GM12891 (cell line): ENCODE measurements at regions not wholly inside any gene's neighbourhood (a gene's known extent, or its start where the extent isn't known, plus 50 kb on each side); places are given as distances from the start of the nearest gene placed in this dataset.

ENCODE experiments used
- DNase-seq: peaks from one replicate; pipeline ENCODE4 v3.0.0; 2011; ENCODE audit warnings: low spot score; ENCODE audit not compliant: insufficient read length
- FAIRE-seq: peaks from 2 replicates; lab custom pipeline; 2011; peaks lifted over from hg19 to GRCh38; lab: Jason Lieb, UNC
- PAX5 ChIP-seq: IDR thresholded peaks from 2 replicates; pipeline ENCODE4 v1.6.1; 2011; ENCODE audit warnings: low read length, moderate library complexity, mild to moderate bottlenecking; ENCODE audit not compliant: insufficient read depth, severe bottlenecking
- POLR2A ChIP-seq: IDR thresholded peaks from 2 replicates; pipeline ENCODE4 v1.6.1; 2011; ENCODE audit warnings: low read depth, low read length, control low read depth
- POLR2AphosphoS5 ChIP-seq: IDR thresholded peaks from 2 replicates; pipeline ENCODE4 v1.6.1; 2011; ENCODE audit warnings: low read depth, low read length, control low read depth
- POU2F2 ChIP-seq: IDR thresholded peaks from 2 replicates; pipeline ENCODE4 v1.6.1; 2011; ENCODE audit warnings: low read depth, mild to moderate bottlenecking, control low read depth, low read length, moderate library complexity
- SPI1 ChIP-seq: IDR thresholded peaks from 2 replicates; pipeline ENCODE4 v1.6.1; 2011; ENCODE audit warnings: low read depth, low read length, control low read depth
- TAF1 ChIP-seq: IDR thresholded peaks from 2 replicates; pipeline ENCODE4 v1.6.1; 2011; ENCODE audit warnings: low read depth, low read length, control low read depth

GRCh38 chr13:40316301-40316700 lies 350.1 kb downstream of the FOXO1 start:
- FAIRE-seq (no peak), DNase-seq (no peak)
- no peak for TF ChIP-seq POLR2AphosphoS5
- no peak for TF ChIP-seq TAF1
- TF ChIP-seq PAX5, result no peak
- no peak for TF ChIP-seq SPI1
- no peak for TF ChIP-seq POU2F2
- TF ChIP-seq POLR2A, result no peak

- FAIRE-seq (peak; percentile 26), DNase-seq (no peak)
- TF ChIP-seq SPI1 (no peak), POU2F2 (peak; percentile 98), TAF1 (no peak), POLR2AphosphoS5 (no peak), PAX5 (no peak), POLR2A (no peak)
These were observed 348.5 kb downstream of the FOXO1 start for GRCh38 chr13:40317980-40318327.

- FAIRE-seq (no peak), DNase-seq (no peak)
- TF ChIP-seq POLR2AphosphoS5 (no peak), POLR2A (no peak), PAX5 (no peak), POU2F2 (no peak), SPI1 (no peak), TAF1 (no peak)
These were observed 348.1 kb downstream of the FOXO1 start for GRCh38 chr13:40318366-40318765.

GRCh38 chr13:40319699-40320579 lies 346.5 kb downstream of the FOXO1 start:
- no peak for TF ChIP-seq POLR2A
- no peak for TF ChIP-seq TAF1
- no peak for TF ChIP-seq POLR2AphosphoS5
- peak; percentile 77 for TF ChIP-seq SPI1
- FAIRE-seq (no peak), DNase-seq (no peak)

GRCh38 chr13:40328091-40328490 lies 338.4 kb downstream of the FOXO1 start:
- no peak for TF ChIP-seq POLR2AphosphoS5
- no peak for TF ChIP-seq POLR2A
- no peak for TF ChIP-seq PAX5
- TF ChIP-seq POU2F2, result no peak
- TF ChIP-seq TAF1, result no peak
- TF ChIP-seq SPI1, result no peak
- DNase-seq (no peak), FAIRE-seq (no peak)

- DNase-seq (no peak), FAIRE-seq (no peak)
- TF ChIP-seq SPI1 (peak; percentile 52; the same call in 1 of the 2 replicates), TAF1 (no peak)
These were observed 336.5 kb downstream of the FOXO1 start for GRCh38 chr13:40329781-40330485.

- DNase-seq, result no peak
- FAIRE-seq, result no peak
- TF ChIP-seq POLR2AphosphoS5, result no peak
- TF ChIP-seq POU2F2, result no peak
- no peak for TF ChIP-seq PAX5
- no peak for TF ChIP-seq POLR2A
- TF ChIP-seq TAF1, result no peak
- no peak for TF ChIP-seq SPI1
These were observed 335.5 kb downstream of the FOXO1 start for GRCh38 chr13:40330950-40331349.

GRCh38 chr13:40331802-40332201 lies 334.6 kb downstream of the FOXO1 start:
- DNase-seq (no peak), FAIRE-seq (no peak)
- no peak for TF ChIP-seq POU2F2
- TF ChIP-seq POLR2AphosphoS5, result no peak
- TF ChIP-seq PAX5, result no peak
- TF ChIP-seq TAF1, result no peak
- no peak for TF ChIP-seq SPI1
- TF ChIP-seq POLR2A, result no peak

- TF ChIP-seq TAF1, result no peak
- no peak for TF ChIP-seq POLR2AphosphoS5
- no peak for TF ChIP-seq POU2F2
- no peak for TF ChIP-seq SPI1
- TF ChIP-seq POLR2A, result no peak
- no peak for TF ChIP-seq PAX5
- DNase-seq, result no peak
- FAIRE-seq, result no peak
These were observed 333.2 kb downstream of the FOXO1 start for GRCh38 chr13:40333226-40333625.

- DNase-seq (no peak), FAIRE-seq (no peak)
- TF ChIP-seq PAX5 (no peak), TAF1 (no peak), POLR2AphosphoS5 (no peak), POU2F2 (no peak), POLR2A (no peak), SPI1 (no peak)
These were observed 332.4 kb downstream of the FOXO1 start for GRCh38 chr13:40334031-40334430.

- no peak for FAIRE-seq
- TF ChIP-seq PAX5 (no peak), POLR2A (no peak)
These were observed 331.8 kb downstream of the FOXO1 start for GRCh38 chr13:40334616-40335015.

More at GRCh38 chr13:40334616-40335015, 331.8 kb downstream of the FOXO1 start:
- DNase-seq, result no peak
